ENCODE measurements at regions not wholly inside any gene's neighbourhood (a gene's known extent, or its start where the extent isn't known, plus 50 kb on each side); places are given as distances from the start of the nearest gene placed in this dataset.

GRCh38 chr5:77948476-77948875 is 172.3 kb upstream of the TBCA start:
- no peak for DNase-seq

- DNase-seq: no peak
These were observed 170.9 kb upstream of the TBCA start for GRCh38 chr5:77947041-77947428.

- DNase-seq: no peak
These were observed 170.4 kb upstream of the TBCA start for GRCh38 chr5:77946381-77947040.

- no peak for DNase-seq
These were observed 169.7 kb upstream of the TBCA start for GRCh38 chr5:77945874-77946273.

- DNase-seq: no peak
These were observed 168.7 kb upstream of the TBCA start for GRCh38 chr5:77944757-77945340.

GRCh38 chr5:77943851-77944250 is 167.7 kb upstream of the TBCA start:
- no peak for DNase-seq

GRCh38 chr5:77942578-77943239 is 166.6 kb upstream of the TBCA start:
- DNase-seq: no peak

GRCh38 chr5:77937015-77937908 is 161.1 kb upstream of the TBCA start:
- no peak for DNase-seq

- no peak for DNase-seq
These were observed 160.2 kb upstream of the TBCA start for GRCh38 chr5:77936365-77936693.

GRCh38 chr5:77935506-77936364 is 159.6 kb upstream of the TBCA start:
- no peak for DNase-seq

GRCh38 chr5:77928776-77929300 is 152.7 kb upstream of the TBCA start:
- no peak for DNase-seq

GRCh38 chr5:77926337-77926736 is 150.2 kb upstream of the TBCA start:
- no peak for DNase-seq

GRCh38 chr5:77925503-77925902 is 149.4 kb upstream of the TBCA start:
- no peak for DNase-seq

GRCh38 chr5:77924081-77924480 is 147.9 kb upstream of the TBCA start:
- DNase-seq: no peak

GRCh38 chr5:77923666-77924065 is 147.5 kb upstream of the TBCA start:
- no peak for DNase-seq

GRCh38 chr5:77921094-77921768 is 145.1 kb upstream of the TBCA start:
- DNase-seq: no peak

GRCh38 chr5:77920359-77921058 is 144.4 kb upstream of the TBCA start:
- DNase-seq: no peak

- no peak for DNase-seq
These were observed 139.2 kb upstream of the TBCA start for GRCh38 chr5:77915346-77915745.

- DNase-seq: no peak
These were observed 136.6 kb upstream of the TBCA start for GRCh38 chr5:77912721-77913120.

GRCh38 chr5:77910602-77911188 is 134.6 kb upstream of the TBCA start:
- DNase-seq: no peak

GRCh38 chr5:77909237-77909636 is 133.1 kb upstream of the TBCA start:
- no peak for DNase-seq
